HEK293T (cell line): ENCODE measurements at regions not wholly inside any gene's neighbourhood (a gene's known extent, or its start where the extent isn't known, plus 50 kb on each side); places are given as distances from the start of the nearest gene placed in this dataset.

Experiments
- ARNT ChIP-seq: fragments of 450-650 bp; IDR thresholded peaks from 2 replicates; pipeline ENCODE4 v1.6.1; 2017; ENCODE audit warnings: mild to moderate bottlenecking
- BHLHE40 ChIP-seq: fragments of 450-650 bp; IDR thresholded peaks from 2 replicates; pipeline ENCODE4 v1.6.1; 2016; ENCODE audit warnings: mild to moderate bottlenecking, moderate library complexity, borderline replicate concordance
- ELF4 ChIP-seq: fragments of 450-650 bp; IDR thresholded peaks from 2 replicates; pipeline ENCODE4 v1.6.1; 2017; ENCODE audit warnings: antibody characterized with exemption
- FOXA1 ChIP-seq: fragments of 450-650 bp; IDR thresholded peaks from 2 replicates; pipeline ENCODE4 v1.6.1; 2016; ENCODE audit warnings: mild to moderate bottlenecking
- FOXK2 ChIP-seq: fragments of 450-650 bp; IDR thresholded peaks from 2 replicates; pipeline ENCODE4 v1.6.1; 2016; ENCODE audit warnings: mild to moderate bottlenecking
- FOXM1 ChIP-seq: fragments of 450-650 bp; IDR thresholded peaks from 2 replicates; pipeline ENCODE4 v1.6.1; 2017; ENCODE audit warnings: mild to moderate bottlenecking, borderline replicate concordance
- HDGF ChIP-seq: fragments of 450-650 bp; IDR thresholded peaks from 2 replicates; pipeline ENCODE4 v1.6.1; 2017; ENCODE audit warnings: antibody characterized with exemption, borderline replicate concordance
- L3MBTL2 ChIP-seq: fragments of 450-650 bp; conservative IDR thresholded peaks from 2 replicates; pipeline ENCODE4 v1.6.1; 2016; ENCODE audit warnings: mild to moderate bottlenecking
- NFRKB ChIP-seq: fragments of 450-650 bp; IDR thresholded peaks from 2 replicates; pipeline ENCODE4 v1.6.1; 2016; ENCODE audit warnings: mild to moderate bottlenecking, moderate library complexity
- SP1 ChIP-seq: fragments of 450-650 bp; IDR thresholded peaks from 2 replicates; pipeline ENCODE4 v1.6.1; 2017
- SUZ12 ChIP-seq: fragments of 450-650 bp; IDR thresholded peaks from 2 replicates; pipeline ENCODE4 v1.6.1; 2016; ENCODE audit warnings: mild to moderate bottlenecking
- TARDBP ChIP-seq: fragments of 450-650 bp; IDR thresholded peaks from 2 replicates; pipeline ENCODE4 v1.6.1; 2016
- TF ChIP-seq, protein P1 (sequence below): fragments of 450-650 bp; IDR thresholded peaks from 2 replicates; pipeline ENCODE4 v1.6.1; 2016

DNA sequence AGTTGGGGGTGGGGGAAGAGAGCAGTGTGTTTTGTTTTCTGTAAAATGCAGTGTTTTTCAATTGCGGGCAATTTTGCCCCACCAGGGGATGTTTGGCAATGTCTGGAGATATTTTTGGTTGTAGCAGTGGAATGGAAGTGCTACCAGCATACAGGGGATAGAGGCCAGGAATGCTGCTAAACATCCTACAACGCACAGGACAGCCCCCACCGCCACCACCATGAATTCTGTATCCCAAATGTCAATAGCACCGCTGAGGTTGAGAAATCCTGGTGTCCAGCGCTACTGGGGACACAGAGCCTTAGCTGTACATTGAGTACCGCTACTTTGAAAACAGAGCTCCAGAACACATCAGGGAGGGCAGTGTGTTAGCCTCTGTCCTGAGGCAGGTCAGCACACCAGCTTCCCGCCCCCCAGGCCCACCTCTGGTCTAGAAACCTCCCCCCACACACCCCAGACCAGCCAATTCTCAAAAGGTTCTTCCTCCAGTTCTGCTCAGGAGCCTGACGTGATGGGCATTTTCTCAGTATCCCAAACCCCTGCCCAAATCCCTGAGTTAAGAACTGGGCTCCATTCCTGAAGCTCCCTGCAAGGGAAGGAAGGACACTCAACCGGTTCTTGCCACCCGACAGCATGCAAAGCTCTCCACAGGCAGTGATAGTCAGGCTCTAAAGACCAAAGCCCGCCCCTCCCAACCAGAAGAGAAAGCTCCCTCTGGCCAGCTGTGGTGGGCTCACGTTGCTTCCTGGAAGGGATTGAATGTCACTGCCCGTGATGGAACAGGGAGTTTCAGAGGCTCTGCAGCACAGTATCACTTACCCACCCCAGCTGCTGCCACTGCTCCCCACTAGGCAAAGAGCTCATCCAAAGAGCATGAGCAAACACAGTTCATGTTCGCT lies 321.5 kb upstream of the JARID2 start:
- TF ChIP-seq FOXA1 (no peak), BHLHE40 (no peak), FOXM1 (no peak), SUZ12 (no peak), ARNT (no peak), SP1 (no peak), HDGF (no peak), FOXK2 (no peak), NFRKB (no peak), TARDBP (no peak), L3MBTL2 (no peak), ELF4 (no peak)
- TF ChIP-seq, protein P1, sequence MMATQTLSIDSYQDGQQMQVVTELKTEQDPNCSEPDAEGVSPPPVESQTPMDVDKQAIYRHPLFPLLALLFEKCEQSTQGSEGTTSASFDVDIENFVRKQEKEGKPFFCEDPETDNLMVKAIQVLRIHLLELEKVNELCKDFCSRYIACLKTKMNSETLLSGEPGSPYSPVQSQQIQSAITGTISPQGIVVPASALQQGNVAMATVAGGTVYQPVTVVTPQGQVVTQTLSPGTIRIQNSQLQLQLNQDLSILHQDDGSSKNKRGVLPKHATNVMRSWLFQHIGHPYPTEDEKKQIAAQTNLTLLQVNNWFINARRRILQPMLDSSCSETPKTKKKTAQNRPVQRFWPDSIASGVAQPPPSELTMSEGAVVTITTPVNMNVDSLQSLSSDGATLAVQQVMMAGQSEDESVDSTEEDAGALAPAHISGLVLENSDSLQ = no peak
